HEK293T (cell line): ENCODE measurements at regions not wholly inside any gene's neighbourhood (a gene's known extent, or its start where the extent isn't known, plus 50 kb on each side); places are given as distances from the start of the nearest gene placed in this dataset.

Source experiments
- ARNT ChIP-seq: fragments of 450-650 bp; IDR thresholded peaks from 2 replicates; pipeline ENCODE4 v1.6.1; 2017; ENCODE audit warnings: mild to moderate bottlenecking
- ELF4 ChIP-seq: fragments of 450-650 bp; IDR thresholded peaks from 2 replicates; pipeline ENCODE4 v1.6.1; 2017; ENCODE audit warnings: antibody characterized with exemption
- NFRKB ChIP-seq: fragments of 450-650 bp; IDR thresholded peaks from 2 replicates; pipeline ENCODE4 v1.6.1; 2016; ENCODE audit warnings: mild to moderate bottlenecking, moderate library complexity
- SP1 ChIP-seq: fragments of 450-650 bp; IDR thresholded peaks from 2 replicates; pipeline ENCODE4 v1.6.1; 2017
- SUZ12 ChIP-seq: fragments of 450-650 bp; IDR thresholded peaks from 2 replicates; pipeline ENCODE4 v1.6.1; 2016; ENCODE audit warnings: mild to moderate bottlenecking
- ZNF384 ChIP-seq: fragments of 450-650 bp; IDR thresholded peaks from 2 replicates; pipeline ENCODE4 v1.6.1; 2016

GRCh38 chr11:110366291-110366690 lies 63.5 kb upstream of the FDX1 start:
- TF ChIP-seq SUZ12 (no peak), ARNT (no peak), NFRKB (no peak), ELF4 (no peak), ZNF384 (no peak), SP1 (no peak)
